B cell (primary cell): ENCODE measurements at regions not wholly inside any gene's neighbourhood (a gene's known extent, or its start where the extent isn't known, plus 50 kb on each side); places are given as distances from the start of the nearest gene placed in this dataset.

Experiments
- ATAC-seq: fragments of 200-7000 bp; cut with Tn5 transposase; one replicate; pipeline ENCODE4 v1.10.0; 2021; ENCODE audit warnings: low read depth, mild to moderate bottlenecking, moderate number of reproducible peaks, moderate library complexity
- CTCF ChIA-PET: fragments of 350-600 bp; sonication (Branson Sonifier 250); formaldehyde crosslinking; loops from one replicate; lab custom pipeline; 2021; ENCODE audit warnings: antibody characterized with exemption, inconsistent platforms; lab: Charles Lee
- POLR2A ChIA-PET: fragments of 350-600 bp; sonication (Branson Sonifier 250); formaldehyde crosslinking; loops from one replicate; lab custom pipeline; 2021; ENCODE audit warnings: antibody characterized with exemption; lab: Charles Lee
- DNase-seq: peaks from one replicate; pipeline ENCODE4 v3.0.0; 2013
- H2AFZ ChIP-seq: 2 replicates; pipeline ENCODE4 v1.6.1; 2012; ENCODE audit warnings: mild to moderate bottlenecking, low read depth, low read length; ENCODE audit not compliant: insufficient read depth, poor library complexity, severe bottlenecking
- H3K27ac ChIP-seq, 2 donors: 1 replicate in 1 of 2; 2 replicates in 1 of 2; pipeline ENCODE4 v1.5.1; 2012 to 2013; ENCODE audit warnings: low read length in 2 of 2, mild to moderate bottlenecking in 2 of 2, moderate library complexity in 1 of 2
- H3K27me3 ChIP-seq, 4 experiments: fragments of 200-600 bp in 1 of 4; sonication (generic) in 1 of 4; replicated peaks in 1 of 4; 1 replicate in 2 of 4; 2 replicates in 2 of 4; pipeline versions ENCODE4 v1.6.1 to v1.7.0; 2013 to 2016; ENCODE audit warnings: low read length in 3 of 4, mild to moderate bottlenecking in 2 of 4, mixed read lengths in 1 of 4, moderate library complexity in 1 of 4; ENCODE audit not compliant: insufficient read depth in 4 of 4, control insufficient read depth in 3 of 4; ENCODE audit errors: control extremely low read depth in 1 of 4
- H3K36me3 ChIP-seq, 2 experiments: replicated peaks in 1 of 2; 1 replicate in 1 of 2; 2 replicates in 1 of 2; pipeline versions ENCODE4 v1.6.1 to v1.7.1; 2013; ENCODE audit warnings: low read length in 1 of 2; ENCODE audit not compliant: insufficient read depth in 2 of 2, control insufficient read depth in 1 of 2; ENCODE audit errors: control extremely low read depth in 1 of 2, extremely low read depth in 1 of 2
- H3K4me1 ChIP-seq, 2 donors: fragments of 200-600 bp in 1 of 2; sonication (generic) in 1 of 2; 1 replicate in 1 of 2; 2 replicates in 1 of 2; pipeline versions ENCODE4 v1.5.1 to v1.6.1; 2013 to 2017; ENCODE audit warnings: low read length in 2 of 2; ENCODE audit not compliant: control insufficient read depth in 2 of 2, insufficient read depth in 2 of 2
- H3K4me2 ChIP-seq: replicated peaks from 2 replicates; pipeline ENCODE3; 2012; ENCODE audit warnings: mild to moderate bottlenecking, low read depth, low read length; ENCODE audit not compliant: poor library complexity, severe bottlenecking
- H3K4me3 ChIP-seq, 5 experiments: fragments of 200-600 bp in 1 of 5; sonication (generic) in 1 of 5; 1 replicate in 3 of 5; 2 replicates in 2 of 5; pipeline versions ENCODE4 v1.5.1 to v1.7.0; 2011 to 2016; ENCODE audit warnings: low read length in 4 of 5, mild to moderate bottlenecking in 4 of 5, low read depth in 2 of 5, control low read depth in 1 of 5, moderate library complexity in 1 of 5; ENCODE audit not compliant: insufficient read depth in 1 of 5; ENCODE audit errors: control extremely low read depth in 1 of 5, extremely low read depth in 1 of 5
- H3K79me2 ChIP-seq: fragments of 200-600 bp; sonication (generic); one replicate; pipeline ENCODE4 v1.6.0; 2016; ENCODE audit warnings: low read length; ENCODE audit not compliant: control insufficient read depth, insufficient read depth
- H3K9ac ChIP-seq: fragments of 200-600 bp; sonication (generic); 2 replicates; pipeline ENCODE4 v1.6.1; 2017; ENCODE audit warnings: mild to moderate bottlenecking, low read length, moderate library complexity
- H3K9me3 ChIP-seq, 3 donors: one replicate each; pipeline versions ENCODE4 v1.6.1 to v1.7.1; 2013; ENCODE audit warnings: low read length in 2 of 3; ENCODE audit not compliant: control insufficient read depth in 2 of 3, insufficient read depth in 1 of 3; ENCODE audit errors: control extremely low read depth in 1 of 3
- H4K20me1 ChIP-seq: 2 replicates; pipeline ENCODE4 v1.6.0; 2012; ENCODE audit warnings: mild to moderate bottlenecking, low read length; ENCODE audit not compliant: insufficient read depth, control insufficient read depth, poor library complexity, severe bottlenecking
- H3K27ac Mint-ChIP-seq: one replicate; pipeline ENCODE4 v1.8.0; 2021; ENCODE audit warnings: mixed read lengths
- H3K27me3 Mint-ChIP-seq: one replicate; pipeline ENCODE4 v1.8.0; 2021; ENCODE audit warnings: mixed read lengths
- H3K4me1 Mint-ChIP-seq: one replicate; pipeline ENCODE4 v1.8.0; 2021; ENCODE audit warnings: mixed read lengths
- H3K4me3 Mint-ChIP-seq: one replicate; pipeline ENCODE4 v1.8.0; 2021; ENCODE audit warnings: mixed read lengths
- H3K9me3 Mint-ChIP-seq: one replicate; pipeline ENCODE4 v1.8.0; 2022; ENCODE audit warnings: mixed read lengths; ENCODE audit not compliant: insufficient read depth
- CTCF ChIP-seq: fragments of 200-600 bp; IDR thresholded peaks from one replicate; pipeline ENCODE4 v1.8.0; 2022; ENCODE audit warnings: antibody characterized with exemption, mild to moderate bottlenecking
- EZH2 ChIP-seq: IDR thresholded peaks from 2 replicates; pipeline ENCODE4 v1.6.1; 2012; ENCODE audit warnings: borderline replicate concordance, low read depth, mild to moderate bottlenecking, moderate library complexity, low read length; ENCODE audit not compliant: insufficient read depth, poor library complexity, severe bottlenecking
- WGBS: methylation state at CpG from one replicate; pipeline ENCODE4 v1.1.5; 2013; ENCODE audit warnings: missing lambda C conversion rate; ENCODE audit not compliant: insufficient coverage; 5-methylcytosine and 5-hydroxymethylcytosine counted together
- intact Hi-C: fragments of 100-400 bp; cut with micrococcal nuclease; formaldehyde crosslinking; loops from one replicate; pipeline ENCODE4 v1.10.0; 2022

DNA sequence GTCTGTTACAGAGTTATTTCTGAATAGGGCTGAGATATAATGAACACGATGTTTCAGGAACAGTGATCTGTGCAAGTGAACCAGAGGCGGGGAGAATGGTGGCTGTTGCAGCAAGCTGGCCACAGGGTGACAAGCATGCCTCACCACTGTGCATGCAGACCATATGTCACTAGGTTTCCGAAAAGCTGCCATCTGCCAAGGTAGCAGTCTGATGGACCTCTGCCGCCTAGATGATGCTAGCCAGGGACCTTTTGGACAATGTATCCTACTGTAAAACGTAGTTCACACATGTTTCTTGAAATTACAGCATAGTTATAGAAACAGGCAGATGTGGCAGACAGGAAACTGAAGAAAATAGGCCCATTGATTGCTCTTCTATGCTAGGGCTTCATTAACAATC lies 204.2 kb upstream of the RRP15 start:
- ChIA-PET CTCF (no interaction called here), POLR2A (no interaction called here)
- Mint-ChIP-seq H3K4me3 (no peak overlapping the region), H3K27me3 (no peaks in the 10 kb centered on the region), H3K4me1 (no peaks in the 10 kb centered on the region), H3K27ac (no peak overlapping the region), H3K9me3 (no peaks in the 10 kb centered on the region)
- no peaks in the 10 kb centered on the region for H3K9me3 ChIP-seq
- intact Hi-C loops: no loop called here
- no peak overlapping the region for H3K9ac ChIP-seq
- H3K27ac ChIP-seq: no peak overlapping the region
- H3K36me3 ChIP-seq: no peaks in the 10 kb centered on the region
- 94% methylated on average over 3 of the region's 5 CpGs for WGBS
- H3K4me3 ChIP-seq: no peak overlapping the region
- no peak overlapping the region for H2AFZ ChIP-seq
- ATAC-seq: no peak
- H3K27me3 ChIP-seq: no peaks in the 10 kb centered on the region
- H3K4me1 ChIP-seq: no peaks in the 10 kb centered on the region
- H3K4me2 ChIP-seq: no peak overlapping the region
- no peaks in the 10 kb centered on the region for H4K20me1 ChIP-seq
- DNase-seq: no peak
- H3K79me2 ChIP-seq: no peaks in the 10 kb centered on the region
- no peak for TF ChIP-seq CTCF
- no peak for TF ChIP-seq EZH2

DNA sequence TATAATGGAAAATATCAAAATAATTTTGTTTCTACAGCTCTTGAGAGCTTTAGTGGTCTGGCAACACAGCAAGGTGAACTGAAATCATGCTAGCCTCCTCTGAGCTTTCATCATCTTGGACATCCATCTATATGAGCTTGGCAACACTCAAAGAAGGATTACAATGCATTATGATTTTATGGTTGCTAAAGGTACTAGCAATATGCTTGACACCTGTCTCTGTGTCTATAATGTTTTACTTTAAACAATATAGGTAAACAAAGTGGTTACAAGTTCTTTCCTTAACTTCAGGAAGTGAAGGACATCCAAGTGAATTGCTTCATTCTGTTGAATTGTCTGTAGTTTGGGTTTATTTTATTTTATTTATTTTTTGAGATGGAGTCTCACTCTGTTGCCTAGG lies 203.7 kb upstream of the RRP15 start:
- no peaks in the 10 kb centered on the region for H3K27me3 ChIP-seq
- Mint-ChIP-seq H3K4me1 (no peaks in the 10 kb centered on the region), H3K9me3 (no peaks in the 10 kb centered on the region), H3K27ac (no peak overlapping the region), H3K4me3 (no peak overlapping the region), H3K27me3 (no peaks in the 10 kb centered on the region)
- intact Hi-C loops: no loop called here
- ChIA-PET CTCF (no interaction called here), POLR2A (no interaction called here)
- DNase-seq (no peak), ATAC-seq (no peak)
- H4K20me1 ChIP-seq: no peaks in the 10 kb centered on the region
- H3K9me3 ChIP-seq: no peaks in the 10 kb centered on the region
- no peak overlapping the region for H3K27ac ChIP-seq
- no peak overlapping the region for H3K9ac ChIP-seq
- H3K36me3 ChIP-seq: no peaks in the 10 kb centered on the region
- H3K4me3 ChIP-seq: no peak overlapping the region
- TF ChIP-seq EZH2 (no peak), CTCF (no peak)
- H3K4me1 ChIP-seq: no peaks in the 10 kb centered on the region
- no peak overlapping the region for H3K4me2 ChIP-seq
- no peak overlapping the region for H2AFZ ChIP-seq
- no peaks in the 10 kb centered on the region for H3K79me2 ChIP-seq
